Choroid plexus epithelial cell (primary cell): ENCODE measurements at regions not wholly inside any gene's neighbourhood (a gene's known extent, or its start where the extent isn't known, plus 50 kb on each side); places are given as distances from the start of the nearest gene placed in this dataset.
"Not testable (repeated sequence)": the region's sequence is repeated elsewhere in the genome, so short reads cannot be mapped to it uniquely, and the experiment has no call there.

Experiments used
- DNase-seq: peaks from one replicate; pipeline ENCODE4 v3.0.0-alpha.2; 2010; ENCODE audit warnings: low read depth
- H3K4me3 ChIP-seq: 2 replicates; pipeline ENCODE4 v1.5.1; 2011; ENCODE audit warnings: low read depth, mild to moderate bottlenecking, control low read depth, low read length, moderate library complexity
- TF ChIP-seq, protein P1 (sequence below): conservative IDR thresholded peaks from 2 replicates; pipeline ENCODE4 v1.5.1; 2011; ENCODE audit warnings: low read depth, mild to moderate bottlenecking, control low read depth, inconsistent platforms, low read length, moderate library complexity

DNA sequence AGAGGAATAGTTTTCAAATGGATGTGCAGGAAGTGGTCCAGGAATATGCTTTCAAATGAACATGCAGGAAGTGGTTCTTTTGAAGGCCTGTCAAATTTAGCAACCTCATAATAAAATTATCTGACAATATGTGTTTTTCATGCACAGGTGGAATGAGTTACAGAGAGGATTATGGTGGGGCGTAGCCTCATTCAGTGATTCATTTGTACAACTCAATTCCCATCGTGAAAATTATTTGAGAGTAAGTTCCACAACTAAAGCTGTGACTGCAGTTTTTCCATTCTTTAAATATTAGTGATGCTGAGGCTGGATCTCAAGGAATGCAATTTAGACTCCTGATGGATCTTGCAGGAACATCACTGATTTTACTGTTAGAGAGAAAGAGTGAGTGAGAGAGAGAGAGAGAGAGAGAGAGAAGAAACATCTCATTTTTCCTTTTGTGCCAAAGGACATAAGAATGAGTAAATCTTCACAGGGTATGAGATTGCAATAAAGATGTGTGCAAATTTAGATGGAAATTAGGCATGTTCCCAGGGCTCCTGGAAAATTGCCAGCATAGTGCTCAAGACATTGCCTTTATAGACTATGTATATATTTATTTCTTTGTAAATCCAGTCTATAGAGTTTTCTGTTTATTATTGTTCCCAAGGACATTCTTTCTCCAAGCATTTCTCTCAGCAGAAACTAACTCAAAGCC lies 394.9 kb upstream of the ZEB2 start:
- no peak overlapping the region for H3K4me3 ChIP-seq
- TF ChIP-seq, protein P1, sequence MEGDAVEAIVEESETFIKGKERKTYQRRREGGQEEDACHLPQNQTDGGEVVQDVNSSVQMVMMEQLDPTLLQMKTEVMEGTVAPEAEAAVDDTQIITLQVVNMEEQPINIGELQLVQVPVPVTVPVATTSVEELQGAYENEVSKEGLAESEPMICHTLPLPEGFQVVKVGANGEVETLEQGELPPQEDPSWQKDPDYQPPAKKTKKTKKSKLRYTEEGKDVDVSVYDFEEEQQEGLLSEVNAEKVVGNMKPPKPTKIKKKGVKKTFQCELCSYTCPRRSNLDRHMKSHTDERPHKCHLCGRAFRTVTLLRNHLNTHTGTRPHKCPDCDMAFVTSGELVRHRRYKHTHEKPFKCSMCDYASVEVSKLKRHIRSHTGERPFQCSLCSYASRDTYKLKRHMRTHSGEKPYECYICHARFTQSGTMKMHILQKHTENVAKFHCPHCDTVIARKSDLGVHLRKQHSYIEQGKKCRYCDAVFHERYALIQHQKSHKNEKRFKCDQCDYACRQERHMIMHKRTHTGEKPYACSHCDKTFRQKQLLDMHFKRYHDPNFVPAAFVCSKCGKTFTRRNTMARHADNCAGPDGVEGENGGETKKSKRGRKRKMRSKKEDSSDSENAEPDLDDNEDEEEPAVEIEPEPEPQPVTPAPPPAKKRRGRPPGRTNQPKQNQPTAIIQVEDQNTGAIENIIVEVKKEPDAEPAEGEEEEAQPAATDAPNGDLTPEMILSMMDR, result no peak
- no peak for DNase-seq

- DNase-seq, result no peak
- no peak overlapping the region for H3K4me3 ChIP-seq
- TF ChIP-seq, protein P1, result no peak
These were observed 394.2 kb upstream of the ZEB2 start for GRCh38 chr2:144914113-144914512.

DNA sequence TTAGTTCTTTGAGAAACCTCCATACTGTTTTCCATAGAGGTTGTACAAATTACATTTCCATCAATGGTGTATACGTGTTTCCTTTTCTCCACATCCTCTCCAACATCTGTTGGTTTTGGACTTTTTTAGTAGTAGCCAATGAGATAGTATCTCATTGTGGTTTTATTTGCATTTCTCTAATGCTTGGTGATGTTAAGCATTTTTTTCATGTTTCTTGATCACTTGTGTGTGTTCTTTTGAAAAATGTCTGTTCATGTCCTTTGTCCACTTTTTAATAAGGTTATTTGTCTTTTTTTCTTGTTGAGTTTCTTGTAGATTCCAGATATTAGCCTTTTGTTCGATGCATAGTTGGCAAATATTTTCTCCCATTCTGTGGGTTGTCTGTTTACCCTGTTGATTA lies 392.3 kb upstream of the ZEB2 start:
- H3K4me3 ChIP-seq, result no peak overlapping the region
- TF ChIP-seq, protein P1, result no peak
- no peak for DNase-seq

DNA sequence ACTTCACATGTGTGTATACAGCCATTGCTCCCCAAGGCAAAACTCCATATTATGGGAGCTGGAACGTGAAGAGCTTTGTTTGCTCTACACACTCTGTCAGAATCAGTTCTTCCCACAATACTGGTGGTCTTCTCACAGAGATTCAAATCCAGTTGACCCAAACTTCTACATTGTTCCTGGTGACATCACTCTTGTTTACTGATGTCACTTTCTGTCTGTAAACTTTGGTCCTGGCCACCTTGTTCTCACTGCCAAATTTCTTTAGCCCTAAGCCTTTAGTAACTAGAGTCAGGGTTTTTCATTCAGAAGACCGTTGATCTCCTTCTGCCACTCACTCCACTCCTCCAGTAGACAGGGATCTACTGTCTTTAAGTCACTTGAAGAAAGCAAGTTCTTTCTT lies 386.0 kb upstream of the ZEB2 start:
- DNase-seq, result no peak
- TF ChIP-seq, protein P1, result no peak

DNA sequence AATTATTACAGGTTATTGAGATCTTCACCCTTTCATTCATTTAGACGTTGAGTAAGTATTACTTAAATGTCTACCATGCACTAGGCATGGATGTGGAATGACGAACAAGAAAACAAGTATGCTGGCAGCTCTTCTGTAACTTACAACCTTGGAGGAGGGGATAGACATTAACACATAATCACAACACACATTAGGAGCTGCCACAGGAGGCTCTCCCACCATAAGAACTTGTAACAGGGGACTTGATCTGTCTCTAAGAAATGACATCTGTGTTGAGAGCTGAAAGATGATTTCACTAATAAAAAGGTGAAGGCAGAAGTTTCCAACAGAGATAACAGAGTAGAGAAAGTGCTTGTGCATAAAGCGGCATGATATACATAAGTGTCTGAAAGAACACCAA lies 384.7 kb upstream of the ZEB2 start:
- TF ChIP-seq, protein P1, result no peak
- H3K4me3 ChIP-seq, result no peak overlapping the region
- DNase-seq, result no peak

More for the DNA sequence above, 386.0 kb upstream of the ZEB2 start:
- H3K4me3 ChIP-seq, result no peak overlapping the region

DNA sequence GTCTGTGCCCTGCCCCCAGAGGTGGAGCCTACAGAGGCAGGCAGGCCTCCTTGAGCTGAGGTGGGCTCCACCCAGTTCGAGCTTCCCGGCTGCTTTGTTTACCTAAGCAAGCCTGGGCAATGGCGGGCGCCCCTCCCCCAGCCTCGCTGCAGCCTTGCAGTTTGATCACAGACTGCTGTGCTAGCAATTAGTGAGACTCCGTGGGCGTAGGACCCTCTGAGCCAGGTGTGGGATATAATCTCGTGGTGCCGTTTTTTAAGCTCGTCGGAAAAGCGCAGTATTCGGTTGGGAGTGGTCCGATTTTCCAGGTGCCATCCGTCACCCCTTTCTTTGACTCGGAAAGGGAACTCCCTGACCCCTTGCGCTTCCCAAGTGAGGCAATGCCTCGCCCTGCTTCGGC lies 383.1 kb upstream of the ZEB2 start:
- not testable (repeated sequence) for H3K4me3 ChIP-seq, DNase-seq

DNA sequence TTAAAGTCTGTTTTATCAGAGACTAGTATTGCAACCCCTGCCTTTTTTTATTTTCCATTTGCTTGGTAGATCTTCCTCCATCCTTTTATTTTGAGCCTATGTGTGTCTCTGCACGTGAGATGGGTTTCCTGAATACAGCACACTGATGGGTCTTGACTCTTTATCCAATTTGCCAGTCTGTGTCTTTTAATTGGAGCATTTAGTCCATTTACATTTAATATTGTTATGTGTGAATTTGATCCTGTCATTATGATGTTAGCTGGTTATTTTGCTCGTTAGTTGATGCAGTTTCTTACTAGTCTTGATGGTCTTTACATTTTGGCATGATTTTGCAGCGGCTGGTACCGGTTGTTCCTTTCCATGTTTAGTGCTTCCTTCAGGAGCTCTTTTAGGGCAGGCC lies 381.5 kb upstream of the ZEB2 start:
- not testable (repeated sequence) for DNase-seq, H3K4me3 ChIP-seq

DNA sequence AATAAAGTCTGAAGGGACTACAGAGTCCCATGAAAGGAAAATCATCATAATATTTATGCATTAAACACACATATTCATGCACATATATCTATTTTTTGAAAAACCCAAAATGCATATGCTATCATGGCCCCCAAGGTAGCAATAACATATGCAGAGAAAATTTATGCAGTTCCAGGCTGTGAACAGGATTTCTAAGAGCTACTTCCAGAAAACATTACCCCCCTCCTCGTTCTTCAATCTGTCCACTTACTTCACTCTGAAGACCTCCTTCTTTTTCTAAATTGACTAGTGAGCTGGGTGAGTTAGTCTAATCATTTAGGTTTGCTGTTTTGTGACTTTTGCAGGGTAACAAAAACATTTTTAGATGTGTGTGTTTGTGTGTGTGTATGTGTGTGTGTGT lies 376.4 kb upstream of the ZEB2 start:
- no peak overlapping the region for H3K4me3 ChIP-seq
- TF ChIP-seq, protein P1, result no peak
- no peak for DNase-seq
